GM19463 (cell line): ENCODE measurements at regions not wholly inside any gene's neighbourhood (a gene's known extent, or its start where the extent isn't known, plus 50 kb on each side); places are given as distances from the start of the nearest gene placed in this dataset.

Experiments used
- ATAC-seq: cut with Tn5 transposase; IDR thresholded peaks from one replicate; pipeline ENCODE4 v1.9.1; 2021; ENCODE audit warnings: mild to moderate bottlenecking, moderate library complexity; ENCODE audit not compliant: unreplicated experiment

- no peak for ATAC-seq
Measured at GRCh38 chr10:4355350-4355749, 470.7 kb upstream of the AKR1E2 start.

GRCh38 chr10:4354382-4354812 is 471.6 kb upstream of the AKR1E2 start:
- no peak for ATAC-seq

GRCh38 chr10:4353964-4354363 is 472.0 kb upstream of the AKR1E2 start:
- no peak for ATAC-seq

GRCh38 chr10:4353059-4353655 is 472.9 kb upstream of the AKR1E2 start:
- ATAC-seq = no peak

GRCh38 chr10:4352414-4352961 is 473.5 kb upstream of the AKR1E2 start:
- no peak for ATAC-seq

- no peak for ATAC-seq
Measured at GRCh38 chr10:4351723-4352413, 474.1 kb upstream of the AKR1E2 start.

- ATAC-seq = no peak
Measured at GRCh38 chr10:4347397-4347796, 478.6 kb upstream of the AKR1E2 start.

- no peak for ATAC-seq
Measured at GRCh38 chr10:4345877-4346646, 479.9 kb upstream of the AKR1E2 start.

GRCh38 chr10:4344492-4344994 is 481.5 kb upstream of the AKR1E2 start:
- ATAC-seq = no peak

GRCh38 chr10:4343873-4344272 is 482.1 kb upstream of the AKR1E2 start:
- ATAC-seq = no peak

GRCh38 chr10:4343091-4343490 is 482.9 kb upstream of the AKR1E2 start:
- no peak for ATAC-seq

- ATAC-seq = no peak
Measured at GRCh38 chr10:4338768-4339167, 487.2 kb upstream of the AKR1E2 start.

- no peak for ATAC-seq
Measured at GRCh38 chr10:4337563-4337962, 488.4 kb upstream of the AKR1E2 start.

- ATAC-seq = no peak
Measured at GRCh38 chr10:4334871-4335270, 491.1 kb upstream of the AKR1E2 start.

GRCh38 chr10:4334015-4334414 is 492.0 kb upstream of the AKR1E2 start:
- ATAC-seq = no peak

- no peak for ATAC-seq
Measured at GRCh38 chr10:4333459-4333894, 492.5 kb upstream of the AKR1E2 start.

- no peak for ATAC-seq
Measured at GRCh38 chr10:4332764-4333458, 493.1 kb upstream of the AKR1E2 start.

GRCh38 chr10:4331150-4331549 is 494.9 kb upstream of the AKR1E2 start:
- no peak for ATAC-seq

GRCh38 chr10:4330636-4331035 is 495.4 kb upstream of the AKR1E2 start:
- ATAC-seq = no peak

- no peak for ATAC-seq
Measured at GRCh38 chr10:4329225-4329624, 496.8 kb upstream of the AKR1E2 start.

- ATAC-seq = no peak
Measured at GRCh38 chr10:4326647-4327046, 499.4 kb upstream of the AKR1E2 start.
